IPS DF 4.7 (cell line): ENCODE measurements at regions not wholly inside any gene's neighbourhood (a gene's known extent, or its start where the extent isn't known, plus 50 kb on each side); places are given as distances from the start of the nearest gene placed in this dataset.
"Not testable (repeated sequence)": the region's sequence is repeated elsewhere in the genome, so short reads cannot be mapped to it uniquely, and the experiment has no call there.

Experiments used
- DNase-seq: peaks from one replicate; pipeline ENCODE4 v3.0.0-alpha.2; 2013; ENCODE audit warnings: low spot score; ENCODE audit errors: extremely low read depth

DNA sequence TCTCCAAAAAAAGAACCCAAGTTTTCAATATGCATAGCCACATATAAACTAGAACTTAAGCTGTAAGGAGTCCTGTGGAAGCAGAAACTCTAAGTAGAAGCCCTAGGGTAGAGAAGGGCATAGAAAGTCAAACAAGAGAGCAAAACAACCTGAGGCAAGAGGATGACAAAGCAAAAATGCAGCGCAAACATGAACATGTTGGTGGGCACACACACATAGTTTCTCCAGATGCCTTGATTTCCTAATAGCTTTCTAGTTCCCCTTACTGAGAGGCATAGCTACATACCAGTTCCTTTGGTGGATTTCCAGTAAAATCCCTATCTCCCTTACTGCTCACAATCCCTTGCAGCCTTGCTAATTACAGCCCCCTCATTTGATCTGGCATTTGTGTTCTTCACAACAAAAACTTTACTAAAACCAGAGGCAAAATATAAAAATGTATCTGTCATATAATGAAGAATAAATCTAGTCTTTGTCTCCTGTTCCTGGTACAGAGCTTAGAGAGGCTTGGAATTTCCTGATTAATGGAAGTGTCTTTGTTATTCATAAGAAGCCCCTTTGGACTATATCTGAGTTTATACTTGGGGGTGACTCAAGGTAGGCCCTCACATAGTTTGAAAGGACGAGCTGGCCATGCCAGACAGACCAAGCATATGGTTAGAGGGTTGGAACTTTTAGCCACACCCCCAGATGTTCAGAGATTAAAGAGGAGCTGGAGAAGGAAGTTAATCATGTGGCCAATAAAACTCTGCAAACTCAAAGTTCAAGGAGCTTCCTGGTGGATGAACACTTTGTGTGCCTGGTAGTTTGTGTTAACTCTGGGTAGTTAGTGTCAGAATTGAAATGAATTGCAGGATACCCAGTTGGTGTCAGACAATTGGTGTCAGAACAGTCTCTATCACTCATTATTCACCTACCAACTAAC, 52.7 kb upstream of the ZCCHC13 start:
- no peak for DNase-seq

DNA sequence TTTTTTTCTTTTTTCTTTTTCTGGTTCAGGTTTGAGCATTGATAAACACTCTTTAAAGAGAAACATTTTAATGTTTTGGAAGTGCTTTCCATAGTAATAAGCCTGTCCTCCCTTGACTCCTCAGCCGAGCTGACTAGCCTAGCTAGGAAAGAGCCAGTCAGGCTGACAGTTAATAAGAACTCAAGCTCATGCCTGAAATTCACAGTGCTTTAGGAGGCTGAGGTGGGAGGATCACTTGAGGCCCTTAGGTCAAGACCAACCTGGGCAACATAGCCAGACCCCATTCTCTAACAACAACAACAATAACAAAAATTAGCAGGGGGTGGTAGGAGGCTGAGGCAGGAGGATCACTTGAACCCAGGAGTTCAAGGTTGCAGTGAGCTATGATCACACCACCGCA, 53.4 kb upstream of the ZCCHC13 start:
- DNase-seq, result no peak

DNA sequence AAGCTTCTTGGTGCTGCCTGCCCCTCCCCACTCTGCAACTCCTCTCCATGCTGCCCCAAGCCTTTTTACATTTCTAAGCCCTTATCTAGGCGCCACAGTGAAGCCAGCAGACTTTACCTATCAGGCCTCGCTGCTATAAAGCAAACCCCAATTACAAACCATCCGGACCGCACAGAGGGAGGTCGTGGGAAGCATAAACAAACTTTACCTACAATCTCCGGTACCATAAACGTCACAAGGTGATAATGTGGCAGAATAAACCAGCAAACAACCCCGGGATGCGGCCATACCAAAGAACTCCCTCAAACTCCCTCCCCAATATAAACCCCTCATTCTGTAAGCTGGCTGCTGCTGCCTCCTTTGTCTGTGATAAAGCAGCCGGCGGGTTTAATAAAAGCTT, 54.0 kb upstream of the ZCCHC13 start:
- peak; percentile 75 for DNase-seq

DNA sequence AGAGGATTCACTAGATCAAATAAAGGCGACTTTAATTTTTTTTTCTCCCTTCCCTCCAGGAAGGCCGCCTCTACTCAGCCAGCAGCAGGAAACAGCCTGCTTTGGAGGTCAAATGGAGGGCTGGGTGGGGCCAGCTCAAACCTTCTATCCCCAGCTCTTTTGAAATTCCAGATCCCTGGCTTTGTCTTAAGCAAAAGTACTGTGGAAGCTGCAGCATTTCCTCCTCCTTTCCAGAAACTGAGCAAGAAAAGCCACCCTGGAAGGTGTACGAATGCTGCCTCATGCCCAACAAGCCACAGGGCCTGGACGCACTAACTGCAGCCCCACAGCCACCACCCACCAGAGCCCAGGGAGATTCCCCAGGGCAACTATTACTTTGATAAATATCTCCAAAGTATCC, 55.1 kb upstream of the ZCCHC13 start:
- no peak for DNase-seq

DNA sequence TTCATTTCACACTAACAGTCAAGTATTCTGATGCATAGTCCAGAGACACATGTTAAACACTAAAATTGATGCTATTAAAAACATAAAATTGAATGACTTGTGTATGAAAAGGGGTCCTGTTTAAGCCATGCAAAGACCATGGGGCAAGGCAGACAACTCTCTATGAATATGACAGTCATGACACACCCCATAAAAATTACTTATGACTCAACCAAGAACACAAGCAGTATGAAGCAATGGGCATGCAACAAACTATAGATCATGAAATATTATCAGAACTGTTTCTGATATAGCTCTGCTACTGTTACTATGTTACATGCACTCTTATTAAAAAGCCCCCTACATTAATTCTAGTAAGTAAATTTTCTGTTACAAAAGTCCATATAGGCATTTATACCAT, 57.5 kb upstream of the ZCCHC13 start:
- no peak for DNase-seq

DNA sequence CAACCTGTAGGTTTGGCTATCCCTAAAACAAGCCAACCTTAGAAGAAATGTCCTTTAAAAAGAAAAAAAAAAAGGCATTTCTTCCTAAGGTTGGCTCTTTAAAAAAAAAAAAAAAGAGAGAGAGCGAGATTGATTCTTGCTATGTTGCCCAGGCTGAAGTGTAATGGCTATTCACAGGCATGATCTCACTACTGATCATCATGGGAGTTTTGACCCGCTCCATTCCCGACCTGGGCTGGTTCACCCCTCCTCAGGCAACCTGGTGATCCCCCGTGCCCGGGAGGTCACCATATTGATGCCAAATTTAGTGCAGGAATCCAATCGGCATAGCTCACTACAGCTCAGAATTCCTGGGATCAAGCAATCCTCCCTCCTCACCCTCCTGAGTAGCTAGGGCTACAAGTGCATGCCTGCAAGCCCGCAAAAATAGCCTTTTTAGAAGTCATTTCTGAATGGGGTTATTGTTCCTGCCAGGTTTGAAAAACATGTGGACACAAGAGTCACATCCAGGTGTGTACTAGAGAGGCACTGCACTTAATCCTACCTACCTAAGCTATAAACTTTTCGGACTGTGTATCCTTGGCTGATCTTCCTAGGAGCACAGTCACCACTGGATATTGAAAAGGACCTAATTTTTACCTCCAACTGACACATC, 61.4 kb upstream of the ZCCHC13 start:
- DNase-seq, result no peak

DNA sequence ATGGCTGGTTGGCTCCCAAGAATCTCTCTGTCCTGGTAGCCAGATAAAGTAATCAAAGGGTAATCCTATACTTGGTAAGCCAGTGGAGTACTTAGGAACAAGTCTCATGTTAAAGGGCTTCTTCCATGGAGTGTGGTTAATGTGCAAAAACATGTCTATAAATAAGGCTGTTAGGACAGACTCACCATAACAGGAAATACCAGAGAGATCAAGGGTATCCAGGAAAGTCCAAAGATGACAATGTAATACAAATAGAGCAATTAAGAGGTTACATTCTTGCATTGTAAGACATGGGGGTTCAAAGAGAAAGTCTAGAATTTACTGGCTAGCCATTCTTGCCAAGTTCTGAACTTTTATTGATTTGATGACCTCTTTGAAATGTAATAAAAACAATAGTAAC, 61.9 kb upstream of the ZCCHC13 start:
- DNase-seq, result no peak

DNA sequence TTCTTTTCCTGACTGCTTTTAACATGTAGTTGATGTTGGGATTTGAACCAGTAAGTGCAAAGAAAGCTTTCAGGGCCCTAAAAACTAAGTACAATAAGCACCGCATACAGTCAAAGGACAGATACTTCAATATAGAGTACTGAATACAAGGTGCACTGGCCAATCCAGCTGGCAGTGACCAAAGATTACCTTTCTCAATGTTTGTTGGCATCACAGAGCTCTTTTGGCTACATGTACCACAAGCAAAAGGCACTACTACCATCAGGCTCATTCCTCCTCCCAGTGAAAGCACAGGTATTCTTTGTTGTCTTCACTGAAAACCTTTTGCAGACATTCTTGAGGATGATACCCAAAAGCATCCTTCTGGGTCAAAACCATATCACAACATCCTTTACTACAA, 65.2 kb upstream of the ZCCHC13 start:
- DNase-seq, result no peak

DNA sequence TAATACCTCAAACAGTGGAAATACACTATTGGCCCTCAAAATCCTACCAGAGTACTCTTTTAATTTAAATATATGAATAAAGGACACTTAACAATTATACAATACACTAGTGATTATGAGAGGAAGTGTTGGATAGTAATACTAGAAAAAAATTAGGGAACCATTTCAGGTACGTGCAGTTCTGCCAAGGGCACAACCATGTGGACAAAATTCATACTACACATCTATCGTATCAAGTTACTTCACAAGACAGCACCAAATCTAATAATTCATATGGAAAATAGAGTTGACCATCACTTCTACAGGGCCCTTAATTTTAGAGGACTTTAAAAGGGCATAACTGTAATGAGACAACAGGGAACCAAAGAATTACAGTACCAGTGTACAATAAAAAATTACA, 69.2 kb upstream of the ZCCHC13 start:
- no peak for DNase-seq

DNA sequence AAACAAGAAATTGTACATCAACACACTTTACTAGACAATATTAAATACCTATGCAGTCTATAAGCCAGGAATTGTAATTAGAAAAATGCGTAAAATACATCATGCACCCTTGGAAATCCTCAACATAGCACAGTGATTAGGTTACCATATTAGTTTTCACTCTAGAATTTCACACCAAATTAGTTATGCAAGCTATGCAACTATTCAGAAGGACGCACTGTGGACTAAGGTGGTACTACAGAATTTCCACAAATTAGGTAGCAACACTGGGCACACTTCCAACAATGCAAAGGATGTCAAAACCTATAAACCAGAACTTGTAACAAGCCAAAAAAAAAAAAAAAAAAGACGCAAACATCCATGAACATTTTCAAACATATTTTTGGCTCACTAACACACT, 71.1 kb upstream of the ZCCHC13 start:
- DNase-seq, result no peak

DNA sequence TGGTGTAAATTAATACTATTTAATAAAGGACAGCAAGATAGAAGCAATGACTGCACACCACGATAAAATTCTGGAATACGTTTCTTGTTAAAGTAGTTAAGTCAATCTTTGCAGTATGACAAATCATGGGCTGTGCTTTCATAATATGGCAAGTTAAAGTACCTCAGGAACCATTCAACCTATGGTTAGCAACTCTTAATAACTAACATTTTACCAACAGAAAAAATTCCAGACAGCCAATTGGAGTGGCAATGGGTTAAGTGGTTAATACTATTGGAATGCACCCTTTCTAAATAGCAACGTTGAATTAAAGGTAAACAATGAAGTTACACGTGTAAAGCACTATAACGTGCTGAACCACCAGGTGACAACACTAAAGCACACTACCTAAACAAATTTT, 72.4 kb upstream of the ZCCHC13 start:
- DNase-seq, result no peak

DNA sequence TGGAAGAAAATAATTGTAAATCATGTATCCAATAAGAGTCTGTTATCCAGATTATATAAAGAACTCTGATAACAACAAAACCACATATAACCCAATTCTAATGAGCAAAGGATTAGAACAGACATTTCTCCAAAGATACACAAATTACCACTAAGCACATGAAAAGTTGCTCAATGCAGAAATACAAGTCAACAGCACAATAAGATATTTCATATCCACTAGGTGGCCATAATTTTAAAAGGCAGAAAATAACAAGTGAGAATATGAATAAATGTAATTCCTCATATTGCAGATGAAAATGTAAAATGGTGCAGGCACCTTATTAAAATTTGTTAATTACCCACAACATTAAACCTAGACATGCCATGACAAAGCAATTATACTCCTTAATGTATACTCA, 73.9 kb upstream of the ZCCHC13 start:
- DNase-seq, result no peak

DNA sequence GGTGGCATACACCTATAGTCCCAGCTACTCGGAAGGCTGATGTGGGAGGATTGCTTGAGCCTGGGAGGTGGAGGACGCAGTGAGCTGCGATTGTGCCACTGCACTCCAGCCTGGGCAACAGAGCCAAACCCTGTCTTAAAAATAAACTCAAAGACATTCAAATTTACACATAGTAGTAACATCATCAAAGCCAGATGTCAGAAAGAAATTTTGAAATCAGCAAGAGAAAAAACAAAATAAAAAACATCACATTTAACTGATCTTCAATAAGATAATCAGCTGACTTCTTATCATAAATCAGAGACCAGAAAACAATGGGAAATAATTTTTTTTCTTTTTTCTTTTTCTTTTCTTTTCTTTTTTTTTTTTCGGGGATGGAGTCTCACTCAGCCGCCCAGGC, 78.9 kb upstream of the ZCCHC13 start:
- DNase-seq, result no peak

DNA sequence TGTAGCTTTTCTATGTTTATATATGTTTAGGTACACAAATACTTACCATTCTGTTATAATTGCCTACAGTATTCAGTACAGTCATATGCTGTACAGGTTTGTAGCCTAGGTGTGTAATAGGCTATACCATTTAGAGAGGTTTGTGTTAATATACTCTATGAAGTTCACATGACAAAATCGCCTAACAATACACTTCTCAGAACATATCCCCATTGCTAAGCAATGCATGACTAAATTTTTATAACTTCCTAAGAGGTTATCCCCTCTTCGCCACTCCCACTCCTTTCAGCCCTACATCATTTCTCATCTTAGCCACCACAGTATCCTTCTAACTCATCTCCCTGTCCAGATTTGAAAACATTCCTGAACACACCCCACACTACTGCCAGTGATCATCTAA, 83.7 kb upstream of the ZCCHC13 start:
- DNase-seq, result no peak

DNA sequence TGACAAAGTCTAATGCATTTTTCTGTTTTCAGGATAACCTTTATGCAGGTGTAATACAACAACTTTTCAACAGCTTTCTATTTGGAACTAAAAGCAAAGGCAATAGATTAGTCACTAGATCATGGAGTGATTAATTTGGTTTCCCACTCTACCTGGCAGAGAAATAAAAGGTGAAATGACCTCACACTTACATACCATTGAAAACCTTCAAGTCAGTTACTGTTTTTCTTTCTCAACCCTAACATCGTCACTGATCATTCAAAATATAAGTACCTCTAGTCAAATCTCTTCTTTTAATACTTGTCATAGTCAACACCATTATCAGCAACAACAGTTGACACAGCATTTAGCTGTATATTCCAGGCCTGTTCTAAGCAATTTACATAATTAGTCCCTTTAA, 85.1 kb upstream of the ZCCHC13 start:
- no peak for DNase-seq

DNA sequence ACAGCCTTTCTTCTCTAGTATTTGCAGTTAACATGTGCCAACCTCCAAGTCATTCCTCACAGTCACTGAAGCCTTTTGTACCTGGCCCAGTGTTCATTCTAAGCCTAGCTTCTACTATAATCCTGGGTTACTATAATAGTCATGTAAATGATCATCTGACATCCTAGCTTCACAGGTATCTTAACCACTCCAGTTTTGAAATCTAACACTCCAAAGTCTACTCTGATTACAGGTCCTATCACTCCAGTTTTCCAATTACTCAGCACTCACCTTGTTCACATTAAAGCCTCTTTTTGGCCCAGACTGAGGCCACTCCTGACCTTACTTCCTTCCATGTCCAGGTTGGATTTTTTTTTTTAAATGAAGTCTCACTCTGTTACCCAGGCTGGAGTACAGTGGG, 87.6 kb upstream of the ZCCHC13 start:
- no peak for DNase-seq

DNA sequence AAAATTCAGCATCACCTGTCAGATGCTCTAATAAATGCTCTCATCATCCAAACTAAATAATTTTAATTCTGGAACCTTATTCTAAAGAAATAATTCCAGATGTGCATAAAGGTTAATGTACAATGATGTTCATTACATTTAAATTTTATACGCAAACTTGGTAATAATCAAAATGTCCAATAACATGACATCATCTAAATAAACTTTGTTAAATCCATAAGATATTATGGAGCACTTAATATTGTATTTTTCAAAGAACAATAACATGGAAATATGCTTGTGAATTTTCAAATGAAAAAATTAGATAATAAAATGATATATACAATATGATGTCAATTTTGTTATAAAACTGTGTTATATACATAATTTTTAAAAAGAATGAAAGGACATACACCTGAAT, 92.1 kb upstream of the ZCCHC13 start:
- no peak for DNase-seq

DNA sequence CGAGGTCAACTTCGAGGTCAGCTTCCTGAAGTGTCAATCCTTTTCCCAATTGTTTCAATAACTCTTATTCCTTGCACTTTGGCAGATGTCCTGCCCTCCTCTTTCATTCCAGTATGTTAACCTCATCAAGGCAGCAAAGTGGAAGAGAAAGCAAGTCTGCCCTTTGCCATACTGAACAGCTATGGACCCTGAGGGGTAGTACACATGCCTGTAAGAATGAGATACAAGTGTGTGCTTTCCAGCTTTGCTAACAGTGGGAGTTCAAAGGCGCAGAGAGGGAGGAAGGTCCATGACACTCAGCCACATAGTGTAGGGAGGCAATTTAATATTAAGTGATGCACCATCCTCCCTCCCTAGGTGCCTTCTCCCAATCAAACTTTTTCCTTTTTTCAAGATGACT, 96.4 kb upstream of the ZCCHC13 start:
- DNase-seq, result no peak

DNA sequence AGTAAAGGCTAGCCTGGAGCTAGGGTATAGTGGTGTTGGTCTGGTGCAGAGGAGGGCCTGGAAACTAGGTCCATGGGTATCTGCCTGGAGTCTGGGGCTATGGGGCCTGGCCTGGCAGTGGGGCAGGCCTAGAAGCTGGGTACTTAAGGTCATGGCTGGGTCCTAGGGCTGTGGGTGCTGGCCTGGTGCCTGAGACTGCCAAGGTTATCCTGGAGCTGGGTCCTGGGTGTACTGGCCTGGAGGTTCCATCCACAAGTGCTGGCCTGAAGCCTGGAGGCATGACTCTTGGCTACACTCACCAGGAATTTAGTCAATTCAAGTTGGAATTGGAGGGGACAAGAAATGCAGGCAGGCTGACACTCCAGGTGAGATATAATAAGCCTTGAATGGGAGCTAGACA, 108.4 kb upstream of the ZCCHC13 start:
- no peak for DNase-seq

DNA sequence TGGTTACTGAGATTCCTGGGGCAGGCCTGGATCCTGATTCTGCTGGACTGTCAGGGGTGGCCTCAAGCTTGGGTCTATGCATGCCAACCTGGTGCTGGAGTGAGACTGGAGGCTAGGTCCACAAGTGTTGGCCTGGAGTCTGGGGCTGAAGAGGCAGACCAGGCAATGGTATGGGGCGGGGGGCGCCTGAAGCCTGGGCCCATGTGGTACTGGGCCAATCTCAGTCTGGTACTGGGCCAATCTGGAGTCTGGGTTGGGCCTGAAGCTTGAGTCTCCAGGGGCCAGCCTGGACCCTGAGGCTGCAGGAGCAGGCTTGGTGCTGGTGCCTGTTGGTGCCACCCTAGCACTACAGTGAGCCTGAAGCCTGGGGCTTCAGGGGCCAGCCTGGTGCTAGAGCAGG, 108.9 kb upstream of the ZCCHC13 start:
- DNase-seq, result no peak

DNA sequence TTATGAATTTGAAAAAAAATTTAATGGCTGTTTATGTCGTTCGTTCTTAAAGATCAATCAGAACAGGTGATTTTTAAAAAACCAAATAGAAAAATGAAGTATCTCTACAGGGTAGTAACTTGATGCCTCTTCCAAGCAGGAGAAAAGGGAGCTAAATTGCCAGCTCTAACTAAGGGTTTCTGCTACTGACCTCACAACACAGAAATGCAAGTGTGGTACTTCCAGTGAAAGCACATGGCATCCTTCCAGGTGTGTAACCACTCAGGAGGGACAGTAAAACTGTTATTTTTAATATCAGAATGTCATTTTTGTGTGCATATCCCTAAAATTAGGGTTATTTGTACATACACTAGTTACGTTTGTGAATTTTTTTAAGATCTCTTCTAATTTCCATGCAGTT, 116.8 kb upstream of the ZCCHC13 start:
- DNase-seq, result no peak

DNA sequence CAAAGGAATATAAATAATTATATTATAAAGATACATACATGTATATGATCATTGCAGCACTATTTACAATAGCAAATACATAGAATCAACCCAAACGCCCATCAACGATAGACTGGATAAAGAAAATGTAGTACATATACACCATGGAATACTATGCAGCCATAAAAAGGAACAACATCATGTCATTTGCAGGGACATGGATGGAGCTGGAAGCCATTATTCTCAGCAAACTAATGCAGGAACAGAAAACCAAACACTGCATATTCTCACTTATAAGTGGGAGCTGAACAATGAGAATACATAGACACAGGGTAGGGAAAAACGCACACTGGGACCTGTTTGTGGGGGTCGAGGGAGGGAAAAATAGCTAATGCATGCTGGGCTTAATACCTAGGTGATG, 120.9 kb upstream of the ZCCHC13 start:
- DNase-seq, result not testable (repeated sequence)

DNA sequence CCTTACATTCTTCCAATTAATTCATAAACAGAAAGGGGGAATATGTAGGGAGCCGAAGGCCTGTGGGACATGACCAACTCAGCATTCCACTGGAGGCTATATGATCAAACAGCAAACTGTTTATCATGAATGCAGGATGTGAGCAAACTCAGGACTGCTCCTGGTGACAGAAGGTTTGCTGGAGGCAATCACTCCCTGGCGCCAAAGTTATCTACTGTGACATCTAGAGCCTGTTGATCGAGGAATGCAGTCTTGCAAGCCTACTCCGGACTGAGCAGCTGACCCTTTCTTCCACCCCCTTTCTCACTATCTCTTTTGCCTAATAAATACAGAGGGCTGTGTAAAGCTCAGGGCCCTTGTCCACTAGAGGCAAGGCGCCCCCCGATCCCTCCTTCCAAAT, 122.0 kb upstream of the ZCCHC13 start:
- not testable (repeated sequence) for DNase-seq
